ENCODE measurements at regions not wholly inside any gene's neighbourhood (a gene's known extent, or its start where the extent isn't known, plus 50 kb on each side); places are given as distances from the start of the nearest gene placed in this dataset.

- no peak for TF ChIP-seq CTCF (conservative IDR thresholded peaks at IDR 0.05)
- no peak for TF ChIP-seq ZFX (IDR thresholded peaks at IDR 0.05)
These were observed 137.7 kb upstream of the CYP1B1 start for GRCh38 chr2:38213619-38214167.

All from C4-2B (cell line).